Smooth muscle cell (in vitro differentiated cells): ENCODE measurements at regions not wholly inside any gene's neighbourhood (a gene's known extent, or its start where the extent isn't known, plus 50 kb on each side); places are given as distances from the start of the nearest gene placed in this dataset.

ENCODE experiments used
- DNase-seq: peaks from one replicate; lab custom pipeline; 2025; ENCODE audit not compliant: unreplicated experiment; lab: John Stamatoyannopoulos, UW
- H2AFZ ChIP-seq: fragments of 200-600 bp; sonication (generic); 2 replicates; pipeline ENCODE4 v1.6.0; 2016; ENCODE audit warnings: antibody characterized with exemption, low read depth, mild to moderate bottlenecking
- H3F3A ChIP-seq: fragments of 200-600 bp; sonication (generic); 2 replicates; pipeline ENCODE4 v1.6.0; 2017; ENCODE audit warnings: antibody characterized with exemption, low read depth
- H3K27ac ChIP-seq: fragments of 200-600 bp; sonication (generic); 2 replicates; pipeline ENCODE4 v1.5.1; 2016; ENCODE audit warnings: low read depth, mild to moderate bottlenecking
- H3K27me3 ChIP-seq: fragments of 200-600 bp; sonication (generic); 2 replicates; pipeline ENCODE4 v1.6.1; 2016; ENCODE audit warnings: low read depth, mild to moderate bottlenecking
- H3K36me3 ChIP-seq: fragments of 200-600 bp; sonication (generic); 2 replicates; pipeline ENCODE4 v1.5.1; 2016; ENCODE audit warnings: low read depth
- H3K4me1 ChIP-seq: fragments of 200-600 bp; sonication (generic); 2 replicates; pipeline ENCODE4 v1.5.1; 2016; ENCODE audit warnings: low read depth
- H3K4me2 ChIP-seq: fragments of 200-600 bp; sonication (generic); 2 replicates; pipeline ENCODE4 v1.6.0; 2016; ENCODE audit warnings: mild to moderate bottlenecking
- H3K4me3 ChIP-seq: fragments of 200-600 bp; sonication (generic); 2 replicates; pipeline ENCODE4 v1.5.1; 2016; ENCODE audit warnings: mild to moderate bottlenecking
- H3K79me2 ChIP-seq: fragments of 200-600 bp; sonication (generic); 2 replicates; pipeline ENCODE4 v1.6.0; 2016; ENCODE audit warnings: low read depth, mild to moderate bottlenecking
- H3K9ac ChIP-seq: fragments of 200-600 bp; sonication (generic); 2 replicates; pipeline ENCODE4 v1.6.0; 2016; ENCODE audit warnings: low read depth
- H3K9me3 ChIP-seq: fragments of 200-600 bp; sonication (generic); replicated peaks from 2 replicates; pipeline ENCODE4 v1.5.1; 2016; ENCODE audit warnings: low read depth
- H4K20me1 ChIP-seq: fragments of 200-600 bp; sonication (generic); 2 replicates; pipeline ENCODE4 v1.6.0; 2016; ENCODE audit warnings: low read depth
- CTCF ChIP-seq: fragments of 200-600 bp; sonication (generic); IDR thresholded peaks from 2 replicates; pipeline ENCODE4 v1.5.1; 2017; ENCODE audit warnings: borderline replicate concordance, mild to moderate bottlenecking, antibody characterized with exemption; ENCODE audit not compliant: insufficient read depth, poor library complexity, severe bottlenecking
- WGBS: methylation state at CpG from one replicate; pipeline ENCODE4 v1.1.7; 2016; ENCODE audit warnings: low lambda C conversion rate; 5-methylcytosine and 5-hydroxymethylcytosine counted together

GRCh38 chr15:95498961-95499360, 831.5 kb upstream of the NR2F2 start:
- no peak for DNase-seq
- Histone ChIP-seq H3K27me3 (no peaks in the 10 kb centered on the region), H3K4me2 (no peak overlapping the region), H3K9me3 (no peaks in the 10 kb centered on the region), H3F3A (peaks cover 3% of the 10 kb centered on the region), H3K4me1 (peaks cover 21% of the 10 kb centered on the region), H3K4me3 (no peak overlapping the region), H3K27ac (no peak overlapping the region), H3K79me2 (no peaks in the 10 kb centered on the region), H3K9ac (no peak overlapping the region), H2AFZ (no peak overlapping the region), H3K36me3 (no peaks in the 10 kb centered on the region), H4K20me1 (no peaks in the 10 kb centered on the region)
- no peak for TF ChIP-seq CTCF

- H3K27me3 ChIP-seq: no peaks in the 10 kb centered on the region
- TF ChIP-seq CTCF: no peak
- no peaks in the 10 kb centered on the region for H4K20me1 ChIP-seq
- H3K9ac ChIP-seq: no peak overlapping the region
- peaks cover 17% of the 10 kb centered on the region for H3K4me1 ChIP-seq
- peaks cover 3% of the 10 kb centered on the region for H3F3A ChIP-seq
- H3K9me3 ChIP-seq: no peaks in the 10 kb centered on the region
- H2AFZ ChIP-seq: no peak overlapping the region
- no peak overlapping the region for H3K4me3 ChIP-seq
- H3K4me2 ChIP-seq: no peak overlapping the region
- H3K79me2 ChIP-seq: no peaks in the 10 kb centered on the region
- WGBS: 92% methylated on average over 3 of the region's 3 CpGs
- no peaks in the 10 kb centered on the region for H3K36me3 ChIP-seq
- H3K27ac ChIP-seq: no peak overlapping the region
- no peak for DNase-seq
Observed at GRCh38 chr15:95499397-95499796, 831.1 kb upstream of the NR2F2 start.

- no peak overlapping the region for H3K27ac ChIP-seq
- H3K4me2 ChIP-seq: no peak overlapping the region
- no peaks in the 10 kb centered on the region for H3K36me3 ChIP-seq
- no peak for TF ChIP-seq CTCF
- H2AFZ ChIP-seq: no peak overlapping the region
- H3K79me2 ChIP-seq: no peaks in the 10 kb centered on the region
- no peak overlapping the region for H3K9ac ChIP-seq
- peaks cover 9% of the 10 kb centered on the region for H3K4me1 ChIP-seq
- H4K20me1 ChIP-seq: no peaks in the 10 kb centered on the region
- no peak overlapping the region for H3K4me3 ChIP-seq
- DNase-seq: no peak
- H3K9me3 ChIP-seq: no peaks in the 10 kb centered on the region
- no peaks in the 10 kb centered on the region for H3F3A ChIP-seq
- H3K27me3 ChIP-seq: no peaks in the 10 kb centered on the region
Observed at GRCh38 chr15:95501865-95502264, 828.6 kb upstream of the NR2F2 start.

DNA sequence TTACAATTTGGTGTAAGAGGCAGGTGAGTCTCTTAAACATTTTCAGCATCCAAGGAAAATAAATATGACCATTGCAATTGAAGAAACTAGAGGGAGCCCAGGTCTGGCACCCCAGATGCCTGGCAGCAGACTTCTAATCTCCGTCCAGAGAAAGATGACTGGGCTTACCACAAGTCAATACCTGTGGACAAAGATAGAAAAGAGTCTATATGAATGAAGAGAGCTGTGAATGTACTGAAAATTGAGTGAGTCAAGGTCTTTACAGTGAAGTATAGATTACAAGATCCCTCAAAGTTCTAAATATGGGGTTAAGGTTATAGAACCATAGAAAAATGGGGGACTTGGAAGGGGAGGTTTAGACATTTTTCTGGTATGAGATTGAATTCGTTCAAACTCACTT, 827.4 kb upstream of the NR2F2 start:
- no peaks in the 10 kb centered on the region for H4K20me1 ChIP-seq
- H3K36me3 ChIP-seq: no peaks in the 10 kb centered on the region
- no peak for TF ChIP-seq CTCF
- H3K4me2 ChIP-seq: no peak overlapping the region
- no peak overlapping the region for H3K4me3 ChIP-seq
- no peaks in the 10 kb centered on the region for H3K27me3 ChIP-seq
- H3F3A ChIP-seq: no peaks in the 10 kb centered on the region
- H3K79me2 ChIP-seq: no peaks in the 10 kb centered on the region
- no peaks in the 10 kb centered on the region for H3K9me3 ChIP-seq
- peaks cover 9% of the 10 kb centered on the region for H3K4me1 ChIP-seq
- H3K27ac ChIP-seq: no peak overlapping the region
- DNase-seq: no peak
- no peak overlapping the region for H3K9ac ChIP-seq
- H2AFZ ChIP-seq: no peak overlapping the region
- 58% methylated on average over 2 of the region's 2 CpGs for WGBS
